ENCODE measurements at regions not wholly inside any gene's neighbourhood (a gene's known extent, or its start where the extent isn't known, plus 50 kb on each side); places are given as distances from the start of the nearest gene placed in this dataset.

- Histone ChIP-seq H3K4me3 (no peak overlapping the region), H3K79me2 (ENCODE audit: low read depth) (no peaks in the 10 kb centered on the region), H3K9me3 (ENCODE audit: low read depth) (peaks cover 9% of the 10 kb centered on the region), H3K4me1 (no peaks in the 10 kb centered on the region), H4K20me1 (ENCODE audit: low read depth) (no peaks in the 10 kb centered on the region), H3K9ac (no peak overlapping the region), H3K27me3 (no peaks in the 10 kb centered on the region), H2AFZ (replicated peaks) (no peak overlapping the region), H3K36me3 (no peaks in the 10 kb centered on the region), H3K27ac (no peak overlapping the region), H3K4me2 (no peak overlapping the region), H3F3A (ENCODE audit: low read depth) (no peaks in the 10 kb centered on the region)
- no peak for TF ChIP-seq EZH2 (IDR thresholded peaks at IDR 0.05)
- no peak for DNase-seq (ENCODE audit: low spot score)
- Mint-ChIP-seq H3K27ac (no peak overlapping the region), H3K36me3 (no peaks in the 10 kb centered on the region), H3K4me1 (no peaks in the 10 kb centered on the region), H3K9me3 (no peaks in the 10 kb centered on the region), H3K4me3 (no peak overlapping the region), H3K27me3 (ENCODE audit: insufficient read depth, low read depth) (no peaks in the 10 kb centered on the region)
Observed at GRCh38 chr2:13495051-13495450, 778.3 kb downstream of the TRIB2 start.

- Histone ChIP-seq H3K4me3 (no peak overlapping the region), H3K27me3 (no peaks in the 10 kb centered on the region), H3K27ac (no peak overlapping the region), H3K79me2 (ENCODE audit: low read depth) (no peaks in the 10 kb centered on the region), H3K4me2 (no peak overlapping the region), H3F3A (ENCODE audit: low read depth) (no peaks in the 10 kb centered on the region), H3K4me1 (no peaks in the 10 kb centered on the region), H2AFZ (replicated peaks) (no peak overlapping the region), H3K36me3 (no peaks in the 10 kb centered on the region), H4K20me1 (ENCODE audit: low read depth) (no peaks in the 10 kb centered on the region), H3K9ac (no peak overlapping the region), H3K9me3 (ENCODE audit: low read depth) (peaks cover 15% of the 10 kb centered on the region)
- DNase-seq (ENCODE audit: low spot score) = no peak
- no peak for TF ChIP-seq CTCF (IDR thresholded peaks at IDR 0.05)
- no peak for TF ChIP-seq EZH2phosphoT487 (IDR thresholded peaks at IDR 0.05)
- TF ChIP-seq EZH2 (IDR thresholded peaks at IDR 0.05) = no peak
- H3K36me3 Mint-ChIP-seq = no peaks in the 10 kb centered on the region
- H3K4me1 Mint-ChIP-seq = no peaks in the 10 kb centered on the region
- no peaks in the 10 kb centered on the region for H3K9me3 Mint-ChIP-seq
- H3K27ac Mint-ChIP-seq = no peak overlapping the region
- no peak overlapping the region for H3K4me3 Mint-ChIP-seq
- no peaks in the 10 kb centered on the region for H3K27me3 Mint-ChIP-seq (ENCODE audit: insufficient read depth, low read depth)
Observed at GRCh38 chr2:13504808-13505207, 788.1 kb downstream of the TRIB2 start.

GRCh38 chr2:13508671-13509070 lies 791.9 kb downstream of the TRIB2 start:
- Histone ChIP-seq H3K4me2 (no peak overlapping the region), H3K27ac (no peak overlapping the region), H3K9ac (no peak overlapping the region), H3K4me1 (no peaks in the 10 kb centered on the region), H4K20me1 (ENCODE audit: low read depth) (no peaks in the 10 kb centered on the region), H3F3A (ENCODE audit: low read depth) (no peaks in the 10 kb centered on the region), H3K4me3 (no peak overlapping the region), H3K9me3 (ENCODE audit: low read depth) (peaks cover 23% of the 10 kb centered on the region), H3K27me3 (no peaks in the 10 kb centered on the region), H2AFZ (replicated peaks) (no peak overlapping the region), H3K79me2 (ENCODE audit: low read depth) (no peaks in the 10 kb centered on the region), H3K36me3 (no peaks in the 10 kb centered on the region)
- no peaks in the 10 kb centered on the region for H3K27me3 Mint-ChIP-seq (ENCODE audit: insufficient read depth, low read depth)
- H3K4me1 Mint-ChIP-seq = no peaks in the 10 kb centered on the region
- H3K27ac Mint-ChIP-seq = no peak overlapping the region
- H3K9me3 Mint-ChIP-seq = no peaks in the 10 kb centered on the region
- TF ChIP-seq CTCF (IDR thresholded peaks at IDR 0.05) (no peak), EZH2phosphoT487 (IDR thresholded peaks at IDR 0.05) (no peak), EZH2 (IDR thresholded peaks at IDR 0.05) (no peak)
- H3K36me3 Mint-ChIP-seq = no peaks in the 10 kb centered on the region
- no peak for DNase-seq (ENCODE audit: low spot score)
- H3K4me3 Mint-ChIP-seq = no peak overlapping the region

- no peak for TF ChIP-seq EZH2phosphoT487 (IDR thresholded peaks at IDR 0.05)
- no peaks in the 10 kb centered on the region for H3F3A ChIP-seq (ENCODE audit: low read depth)
- no peak for DNase-seq (ENCODE audit: low spot score)
- Mint-ChIP-seq H3K9me3 (no peaks in the 10 kb centered on the region), H3K27ac (no peak overlapping the region), H3K4me1 (no peaks in the 10 kb centered on the region), H3K36me3 (no peaks in the 10 kb centered on the region), H3K4me3 (no peak overlapping the region), H3K27me3 (ENCODE audit: insufficient read depth, low read depth) (no peaks in the 10 kb centered on the region)
- no peak overlapping the region for H3K9ac ChIP-seq
- no peak overlapping the region for H3K27ac ChIP-seq
- H3K4me1 ChIP-seq = no peaks in the 10 kb centered on the region
- no peaks in the 10 kb centered on the region for H3K36me3 ChIP-seq
- H3K4me2 ChIP-seq = no peak overlapping the region
- peaks cover 20% of the 10 kb centered on the region for H3K9me3 ChIP-seq (ENCODE audit: low read depth)
- no peaks in the 10 kb centered on the region for H3K79me2 ChIP-seq (ENCODE audit: low read depth)
- no peak overlapping the region for H2AFZ ChIP-seq (replicated peaks)
- no peak overlapping the region for H3K4me3 ChIP-seq
- no peaks in the 10 kb centered on the region for H3K27me3 ChIP-seq
- no peaks in the 10 kb centered on the region for H4K20me1 ChIP-seq (ENCODE audit: low read depth)
Observed at GRCh38 chr2:13515254-13515653, 798.5 kb downstream of the TRIB2 start.
